T-helper 1 cell treated with Interleukin-12 subunit alpha and Interleukin-12 subunit beta and Interleukin-4 antibody, amounts not matched to agents 30 μg/mL and 1 μg/mL, for 36 hours (primary cell): ENCODE measurements at regions not wholly inside any gene's neighbourhood (a gene's known extent, or its start where the extent isn't known, plus 50 kb on each side); places are given as distances from the start of the nearest gene placed in this dataset.
A peak's percentile ranks its signal among the peaks of the same experiment; 100 is the strongest.

Experiments
- H3K27ac Mint-ChIP-seq: one replicate; pipeline ENCODE4 v1.8.0; 2021; ENCODE audit warnings: mild to moderate bottlenecking, mixed read lengths
- H3K27me3 Mint-ChIP-seq: one replicate; pipeline ENCODE4 v1.8.0; 2021; ENCODE audit warnings: low read depth, mixed read lengths
- H3K36me3 Mint-ChIP-seq: one replicate; pipeline ENCODE4 v1.8.0; 2021; ENCODE audit warnings: low read depth, mixed read lengths
- H3K4me1 Mint-ChIP-seq: one replicate; pipeline ENCODE4 v1.8.0; 2021; ENCODE audit warnings: low read depth, mixed read lengths
- H3K4me3 Mint-ChIP-seq: one replicate; pipeline ENCODE4 v1.8.0; 2021; ENCODE audit warnings: mild to moderate bottlenecking, moderate library complexity, mixed read lengths
- H3K9me3 Mint-ChIP-seq: one replicate; pipeline ENCODE4 v1.8.0; 2021; ENCODE audit warnings: mixed read lengths

DNA sequence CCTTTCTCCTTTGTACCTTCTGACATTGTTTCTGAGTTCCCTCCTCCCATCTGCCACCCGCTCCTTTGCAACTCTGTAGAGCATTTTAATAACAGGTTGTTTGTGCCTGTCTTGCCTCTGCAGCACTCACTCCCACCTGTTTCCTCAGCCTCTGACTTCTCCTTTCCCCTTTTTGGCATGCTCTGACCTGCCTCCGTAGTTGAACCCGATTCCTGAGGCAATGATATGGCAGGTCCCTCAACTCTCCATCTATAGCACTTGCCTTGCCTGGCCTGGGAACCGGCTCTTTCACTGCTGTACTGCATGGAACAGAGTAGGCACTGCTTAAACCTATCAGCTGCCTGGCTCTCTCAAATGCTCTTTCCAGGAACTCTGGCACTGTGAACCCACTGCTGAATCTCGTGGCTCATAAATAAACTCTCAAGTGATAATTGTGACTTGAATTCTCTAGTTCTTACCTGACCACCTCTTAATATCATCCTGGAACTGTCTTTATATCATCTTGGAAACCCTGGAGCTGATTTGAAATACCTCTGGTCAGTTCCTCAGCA lies 50.3 kb downstream of the UTRN start:
- peaks cover 42% of the 10 kb centered on the region for H3K4me1 Mint-ChIP-seq
- H3K27ac Mint-ChIP-seq = peak overlapping the region; percentile 84

DNA sequence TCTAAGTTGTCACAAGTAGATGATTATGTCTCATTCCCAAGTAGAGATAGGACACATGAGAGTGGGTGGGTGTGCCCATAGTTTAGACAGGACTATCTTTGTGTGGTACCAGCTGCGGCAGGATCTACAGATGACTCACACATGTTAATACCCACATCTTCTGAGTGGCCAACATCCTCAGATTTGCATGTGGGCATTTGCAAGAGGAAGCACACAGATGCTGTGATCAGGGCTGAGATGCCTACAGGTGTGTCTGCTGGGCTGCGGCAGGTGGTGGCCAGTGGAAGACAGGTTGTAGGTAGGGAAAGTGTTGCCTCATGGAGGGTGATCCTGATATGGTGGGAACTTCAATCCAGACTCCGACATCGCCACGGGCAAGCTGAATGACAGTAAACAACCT lies 50.8 kb downstream of the UTRN start:
- no peaks in the 10 kb centered on the region for H3K27me3 Mint-ChIP-seq
- H3K36me3 Mint-ChIP-seq = peaks cover 3% of the 10 kb centered on the region
- H3K9me3 Mint-ChIP-seq = no peaks in the 10 kb centered on the region
- H3K4me1 Mint-ChIP-seq = peaks cover 43% of the 10 kb centered on the region
- peak overlapping the region; percentile 83 for H3K4me3 Mint-ChIP-seq
- peak overlapping the region; percentile 84 for H3K27ac Mint-ChIP-seq

More for the DNA sequence above, 50.3 kb downstream of the UTRN start:
- Mint-ChIP-seq H3K4me3 (peak overlapping the region; percentile 83), H3K9me3 (no peaks in the 10 kb centered on the region), H3K36me3 (peaks cover 2% of the 10 kb centered on the region), H3K27me3 (no peaks in the 10 kb centered on the region)

DNA sequence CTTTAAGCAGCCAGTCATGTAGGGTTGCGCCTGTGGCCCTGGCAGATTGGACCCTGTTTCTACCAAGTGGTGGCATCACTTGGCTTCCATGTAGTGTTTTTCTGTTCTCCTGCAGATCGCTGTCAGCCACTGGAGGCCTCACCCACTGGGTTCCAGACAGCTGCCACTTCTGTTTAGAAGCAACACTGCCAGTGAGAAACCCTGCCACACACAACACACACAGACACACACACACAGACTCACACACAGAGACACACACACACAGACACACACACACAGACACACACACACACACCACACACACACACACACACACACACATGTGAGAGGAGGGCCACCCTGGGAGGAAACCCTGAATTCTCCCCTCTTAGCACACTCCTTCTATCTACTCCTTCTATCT lies 51.8 kb downstream of the UTRN start:
- Mint-ChIP-seq H3K4me1 (peaks cover 52% of the 10 kb centered on the region), H3K27me3 (no peaks in the 10 kb centered on the region), H3K9me3 (no peaks in the 10 kb centered on the region), H3K4me3 (no peak overlapping the region), H3K27ac (peak overlapping the region; percentile 10), H3K36me3 (peaks cover 5% of the 10 kb centered on the region)

DNA sequence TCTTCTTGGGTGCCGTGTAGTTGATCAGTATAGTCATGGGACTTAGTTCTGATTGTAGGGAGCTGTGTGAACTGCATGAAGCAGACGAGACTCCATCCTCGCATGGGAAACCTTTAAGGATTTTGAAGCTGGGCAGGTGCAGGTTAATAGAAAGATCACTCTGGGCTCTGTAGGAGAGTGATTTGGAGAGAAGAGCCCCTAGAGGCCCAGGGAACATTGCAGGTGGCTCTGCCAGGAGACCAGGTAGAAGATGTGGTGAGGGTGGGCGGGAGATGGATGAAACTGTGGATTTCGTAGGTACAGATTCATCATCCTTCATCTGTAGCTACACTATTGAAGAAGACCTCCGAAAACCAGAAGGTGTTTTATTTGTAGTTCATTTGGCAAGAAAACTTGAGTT lies 53.3 kb downstream of the UTRN start:
- Mint-ChIP-seq H3K4me1 (peaks cover 61% of the 10 kb centered on the region), H3K27me3 (no peaks in the 10 kb centered on the region), H3K27ac (no peak overlapping the region), H3K4me3 (no peak overlapping the region), H3K36me3 (peaks cover 5% of the 10 kb centered on the region), H3K9me3 (no peaks in the 10 kb centered on the region)

DNA sequence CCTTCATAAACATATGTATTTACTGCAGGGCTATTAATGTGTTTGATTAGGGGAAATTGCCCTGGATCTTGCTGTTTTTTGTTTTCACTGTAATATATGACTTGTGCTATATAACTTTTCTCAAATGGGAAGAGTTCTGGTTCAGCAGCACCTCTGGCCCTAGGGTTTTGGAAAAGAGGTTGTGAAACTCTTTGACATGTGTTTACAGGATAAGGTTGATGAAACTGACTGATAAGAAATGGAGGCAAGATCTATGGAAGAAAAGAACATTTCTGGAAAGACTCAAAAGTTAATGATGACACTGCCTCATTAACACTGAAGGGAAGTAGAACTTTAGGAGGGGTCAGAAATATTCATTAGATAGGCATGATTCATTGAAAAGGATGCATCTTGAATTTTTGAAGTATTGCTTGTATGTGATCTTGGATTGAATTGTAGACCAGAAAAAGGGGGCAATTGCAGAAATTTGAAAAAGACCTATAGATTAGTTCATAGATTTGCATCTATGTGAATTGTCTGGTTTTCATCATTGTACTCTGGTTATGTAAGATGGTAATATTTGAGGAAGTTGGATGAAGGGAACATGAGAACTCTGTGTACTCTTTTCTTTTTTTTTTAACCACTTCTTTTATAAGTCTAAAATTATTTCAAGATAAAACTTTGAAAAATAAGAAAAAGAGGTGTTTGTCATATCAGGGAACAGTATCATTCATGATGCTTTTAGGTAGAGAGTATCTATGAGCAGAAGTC lies 54.0 kb downstream of the UTRN start:
- H3K9me3 Mint-ChIP-seq = no peaks in the 10 kb centered on the region
- H3K27ac Mint-ChIP-seq = no peak overlapping the region

DNA sequence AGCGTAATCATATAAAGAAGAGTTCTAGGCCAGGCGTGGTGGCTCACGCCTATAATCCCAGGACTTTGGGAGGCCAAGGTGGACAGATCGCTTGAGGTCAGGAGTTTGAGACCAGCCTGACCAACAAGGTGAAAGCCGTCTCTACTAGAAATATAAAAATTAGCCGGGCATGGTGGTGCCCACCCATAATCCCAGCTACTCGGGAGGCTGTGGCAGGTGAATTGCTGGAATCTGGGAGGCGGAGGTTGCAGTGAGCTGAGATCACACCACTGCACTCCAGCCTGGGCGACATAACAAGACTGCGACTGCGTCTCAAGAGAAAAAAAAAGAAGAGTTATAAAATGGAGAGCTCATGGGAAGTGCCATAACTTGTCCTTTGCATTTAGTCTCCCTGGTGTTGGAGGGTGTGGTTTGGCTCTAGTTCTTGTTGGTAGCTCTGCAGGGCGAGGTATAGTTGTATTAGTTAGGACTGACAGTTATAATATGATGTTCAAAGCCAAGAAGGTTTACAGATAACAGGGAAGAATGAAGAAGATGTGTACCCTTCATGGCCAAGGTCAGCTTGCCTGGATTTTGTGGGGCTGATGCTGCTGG lies 54.8 kb downstream of the UTRN start:
- Mint-ChIP-seq H3K27ac (no peak overlapping the region), H3K36me3 (peaks cover 7% of the 10 kb centered on the region), H3K4me3 (no peak overlapping the region), H3K9me3 (no peaks in the 10 kb centered on the region), H3K27me3 (no peaks in the 10 kb centered on the region), H3K4me1 (peaks cover 67% of the 10 kb centered on the region)

More for the DNA sequence above, 54.0 kb downstream of the UTRN start:
- Mint-ChIP-seq H3K36me3 (peaks cover 5% of the 10 kb centered on the region), H3K27me3 (no peaks in the 10 kb centered on the region), H3K4me1 (peaks cover 67% of the 10 kb centered on the region), H3K4me3 (no peak overlapping the region)

DNA sequence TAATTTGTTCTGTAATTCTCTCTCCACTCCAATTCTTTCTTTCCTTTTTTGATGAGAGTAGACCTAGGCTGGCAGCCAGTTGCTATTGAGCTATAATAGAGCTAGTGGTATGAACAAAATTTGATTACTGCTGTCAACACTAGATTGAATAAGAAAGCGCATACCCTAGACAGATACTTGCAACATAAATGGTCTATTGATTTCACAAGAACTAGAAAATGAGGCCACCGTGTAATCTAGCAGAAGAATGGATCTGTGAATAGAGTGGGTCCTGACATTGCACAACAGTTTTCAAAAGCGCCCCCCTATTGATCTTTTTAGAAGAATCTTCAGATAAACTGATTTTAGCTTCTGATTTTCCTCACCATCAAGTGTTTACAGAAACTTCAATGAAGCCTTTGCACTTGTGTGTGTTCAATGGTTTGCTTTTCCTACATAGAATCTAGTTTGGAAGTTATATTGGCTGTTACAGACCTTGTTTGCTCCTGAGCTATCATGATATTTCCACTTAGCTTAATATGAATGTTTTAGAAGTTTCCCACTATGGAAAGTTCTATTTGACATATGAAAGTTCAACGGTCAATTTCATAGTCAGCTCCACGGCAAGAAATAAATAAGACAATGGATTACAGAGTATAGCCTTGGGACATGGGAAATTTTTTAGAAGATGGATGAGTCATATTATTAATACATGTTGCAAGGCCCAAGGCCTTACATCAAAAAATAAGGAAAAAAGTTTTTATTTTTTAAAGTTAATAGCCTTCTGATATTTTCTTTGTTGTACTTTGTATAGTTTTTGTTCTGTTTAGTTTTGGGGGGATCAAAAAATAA lies 55.6 kb downstream of the UTRN start:
- no peaks in the 10 kb centered on the region for H3K27me3 Mint-ChIP-seq
- H3K9me3 Mint-ChIP-seq = no peaks in the 10 kb centered on the region
- no peak overlapping the region for H3K4me3 Mint-ChIP-seq
- no peak overlapping the region for H3K27ac Mint-ChIP-seq
- peaks cover 67% of the 10 kb centered on the region for H3K4me1 Mint-ChIP-seq
- peaks cover 7% of the 10 kb centered on the region for H3K36me3 Mint-ChIP-seq

DNA sequence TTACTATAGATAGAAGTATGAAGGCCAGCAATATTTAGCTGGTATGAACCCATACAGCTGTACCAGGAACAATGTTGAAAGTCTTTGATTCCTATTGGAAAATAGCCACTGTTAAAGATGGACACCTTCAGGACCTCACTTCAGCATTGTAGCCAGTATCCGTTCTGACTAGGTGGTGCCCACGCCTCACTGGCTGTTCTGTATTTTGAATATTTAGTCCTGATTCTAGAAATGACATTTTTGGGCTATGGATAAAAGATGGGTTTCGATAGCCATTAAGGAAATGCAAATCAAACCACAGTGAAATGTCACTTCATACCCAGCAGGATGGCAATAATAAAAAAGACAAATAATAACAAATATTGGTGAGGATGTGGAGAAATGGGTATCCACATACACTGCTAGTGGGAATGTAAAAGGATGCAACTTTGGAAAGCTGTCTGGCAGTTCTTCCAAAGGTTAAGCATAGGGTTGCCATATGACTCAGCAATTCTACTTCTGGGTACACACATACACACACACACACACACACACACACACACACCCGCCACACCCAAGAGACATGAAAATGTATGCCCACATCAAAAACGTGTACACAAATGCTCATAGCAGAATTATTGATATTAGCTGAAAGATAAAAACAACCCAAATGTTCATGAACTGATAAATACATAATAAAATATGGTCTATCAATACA lies 56.8 kb downstream of the UTRN start:
- Mint-ChIP-seq H3K4me1 (peaks cover 61% of the 10 kb centered on the region), H3K27me3 (no peaks in the 10 kb centered on the region), H3K36me3 (peaks cover 9% of the 10 kb centered on the region), H3K9me3 (no peaks in the 10 kb centered on the region), H3K4me3 (no peak overlapping the region), H3K27ac (no peak overlapping the region)

DNA sequence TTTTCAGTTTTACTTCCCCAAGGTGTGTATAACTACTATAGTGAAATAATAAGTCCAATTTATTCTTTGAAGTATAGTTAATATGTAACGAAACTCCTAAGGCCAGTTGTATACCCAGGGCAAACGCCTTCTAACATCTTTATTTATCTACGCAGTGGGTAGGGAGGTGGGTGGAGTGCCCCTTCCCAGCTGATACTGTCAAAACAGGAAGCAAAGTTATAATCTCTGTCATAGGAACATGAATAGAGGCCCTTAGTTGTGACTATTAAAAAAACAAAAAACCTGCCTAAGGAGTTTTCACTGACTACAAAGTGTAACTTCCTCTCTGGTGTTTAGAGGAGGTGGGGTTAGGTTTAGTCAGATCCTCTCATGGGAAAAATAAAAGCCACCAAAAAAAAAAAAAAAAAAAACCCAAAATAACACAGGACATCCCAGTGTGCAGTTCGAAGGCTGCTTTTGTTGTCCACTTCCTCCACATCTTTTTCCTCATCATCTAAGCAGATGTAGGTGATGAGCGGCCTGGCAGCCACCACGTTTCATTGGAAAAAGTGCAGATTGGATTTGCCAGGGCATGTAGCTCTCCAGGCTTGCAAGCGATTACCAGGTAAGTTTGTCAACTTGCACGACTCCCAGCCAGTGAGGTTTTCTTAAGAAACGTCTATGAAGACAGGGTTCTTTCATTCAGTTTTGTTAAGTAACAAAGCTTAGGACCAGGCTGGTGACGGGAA lies 58.7 kb downstream of the UTRN start:
- Mint-ChIP-seq H3K36me3 (peaks cover 19% of the 10 kb centered on the region), H3K4me1 (peaks cover 64% of the 10 kb centered on the region)

DNA sequence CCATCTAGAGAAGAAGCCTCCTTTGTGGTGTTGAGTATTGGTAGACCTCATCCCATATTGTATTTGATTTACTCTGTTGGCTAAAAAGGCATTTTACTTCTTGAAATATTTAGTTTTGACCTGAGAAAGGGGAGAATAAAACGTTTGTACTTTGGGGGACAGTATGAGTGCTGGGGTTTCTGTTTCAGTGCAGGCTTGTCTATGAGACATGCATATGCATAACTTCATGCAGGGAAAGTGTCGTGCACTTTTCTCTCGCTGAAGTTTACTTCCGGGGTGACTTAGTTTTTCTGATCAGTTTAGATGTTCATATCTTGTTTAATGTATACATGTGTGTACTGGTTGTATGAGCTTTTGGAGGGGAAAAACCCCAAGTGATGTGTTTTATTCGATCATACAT lies 59.5 kb downstream of the UTRN start:
- Mint-ChIP-seq H3K4me3 (peak overlapping the region; percentile 98), H3K36me3 (peaks cover 18% of the 10 kb centered on the region), H3K9me3 (no peaks in the 10 kb centered on the region), H3K27ac (peak overlapping the region; percentile 99), H3K27me3 (no peaks in the 10 kb centered on the region), H3K4me1 (peaks cover 64% of the 10 kb centered on the region)

More for the DNA sequence above, 58.7 kb downstream of the UTRN start:
- peak overlapping the region; percentile 99 for H3K27ac Mint-ChIP-seq
- no peaks in the 10 kb centered on the region for H3K27me3 Mint-ChIP-seq
- no peaks in the 10 kb centered on the region for H3K9me3 Mint-ChIP-seq
- peak overlapping the region; percentile 98 for H3K4me3 Mint-ChIP-seq

DNA sequence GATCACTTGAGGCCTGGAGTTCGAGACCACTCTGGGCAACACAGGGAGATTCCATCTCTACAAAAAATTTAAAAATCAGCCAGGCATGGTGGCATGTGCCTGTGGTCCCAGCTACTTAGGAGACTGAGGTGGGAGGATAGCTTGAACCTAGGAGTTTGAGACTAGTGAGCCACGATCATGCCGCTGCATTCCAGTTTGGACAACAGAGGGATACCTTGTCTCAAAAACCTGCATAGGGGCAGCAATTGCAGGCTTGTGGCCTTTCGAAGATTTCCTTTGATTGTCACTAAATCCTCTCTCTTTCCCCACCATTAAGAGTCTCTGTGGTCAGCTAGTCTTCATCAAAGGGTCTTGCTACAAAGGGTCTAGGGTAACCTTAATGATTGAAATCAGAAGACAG lies 60.3 kb downstream of the UTRN start:
- H3K27me3 Mint-ChIP-seq = no peaks in the 10 kb centered on the region
- H3K9me3 Mint-ChIP-seq = no peaks in the 10 kb centered on the region
- H3K4me3 Mint-ChIP-seq = peak overlapping the region; percentile 98
- H3K27ac Mint-ChIP-seq = peak overlapping the region; percentile 99
- H3K36me3 Mint-ChIP-seq = peaks cover 18% of the 10 kb centered on the region
- H3K4me1 Mint-ChIP-seq = peaks cover 69% of the 10 kb centered on the region

DNA sequence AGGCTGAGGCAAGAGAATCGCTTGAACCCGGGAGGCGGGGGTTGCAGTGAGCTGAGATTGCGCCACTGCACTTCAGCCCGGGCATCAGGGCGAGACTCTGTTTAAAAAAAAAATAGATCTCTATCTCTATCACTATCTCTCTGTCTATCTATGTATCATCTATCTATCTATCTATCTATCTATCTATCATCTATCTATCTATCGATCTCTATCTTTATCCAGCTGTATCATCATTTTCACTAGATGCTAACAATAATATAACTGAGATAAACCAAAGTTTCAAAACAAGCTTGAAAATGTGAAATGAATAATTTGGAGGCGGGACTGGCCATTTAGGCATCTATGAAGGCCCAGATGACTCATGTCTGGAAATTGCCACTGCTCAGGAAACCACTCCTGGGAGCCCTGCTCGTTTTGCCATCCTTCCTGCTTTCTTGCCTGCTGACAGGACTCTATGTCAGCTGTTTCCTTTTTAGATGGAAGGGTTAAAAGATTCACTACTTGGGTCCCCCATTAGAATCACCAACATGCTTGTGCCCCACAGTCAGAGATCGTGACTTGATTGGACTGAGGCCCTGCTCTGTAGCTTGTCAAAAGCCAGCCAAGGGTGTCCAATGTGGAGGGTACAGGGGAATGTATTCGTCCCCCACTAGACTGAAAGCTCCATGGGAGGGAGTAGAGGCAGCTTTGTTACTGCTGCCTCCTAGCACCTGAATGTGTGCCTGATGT lies 61.7 kb downstream of the UTRN start:
- peaks cover 72% of the 10 kb centered on the region for H3K4me1 Mint-ChIP-seq
- H3K27me3 Mint-ChIP-seq = no peaks in the 10 kb centered on the region
- H3K27ac Mint-ChIP-seq = peak overlapping the region; percentile 91
- peaks cover 16% of the 10 kb centered on the region for H3K36me3 Mint-ChIP-seq
- no peaks in the 10 kb centered on the region for H3K9me3 Mint-ChIP-seq
- peak overlapping the region; percentile 59 for H3K4me3 Mint-ChIP-seq

DNA sequence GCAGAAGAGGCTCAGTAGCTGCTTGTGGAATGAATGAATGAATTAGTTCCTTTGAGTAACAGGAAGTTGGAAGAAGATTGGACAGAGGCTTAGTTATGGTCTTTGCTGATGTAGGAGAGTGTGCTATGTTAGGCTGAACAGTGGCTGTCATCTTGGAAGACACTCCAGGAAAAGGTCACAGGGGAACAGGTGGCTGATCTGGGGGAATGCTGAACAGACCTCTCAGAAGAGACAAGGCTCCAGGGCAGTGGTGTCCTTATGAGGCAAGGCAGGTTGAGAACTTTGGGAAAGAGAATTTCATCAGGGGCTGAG lies 62.3 kb downstream of the UTRN start:
- peaks cover 16% of the 10 kb centered on the region for H3K36me3 Mint-ChIP-seq

More for the DNA sequence above, 62.3 kb downstream of the UTRN start:
- Mint-ChIP-seq H3K27ac (peak overlapping the region; percentile 91), H3K9me3 (no peaks in the 10 kb centered on the region), H3K4me1 (peaks cover 73% of the 10 kb centered on the region), H3K27me3 (no peaks in the 10 kb centered on the region), H3K4me3 (peak overlapping the region; percentile 59)
